ENCODE measurements at regions not wholly inside any gene's neighbourhood (a gene's known extent, or its start where the extent isn't known, plus 50 kb on each side); places are given as distances from the start of the nearest gene placed in this dataset.

- H3K27ac ChIP-seq (ENCODE audit: low read depth, low read length): no peak overlapping the region
- TF ChIP-seq CTCF (IDR thresholded peaks at IDR 0.05; ENCODE audit: insufficient read depth, low read depth, low read length) (no peak), EZH2 (IDR thresholded peaks at IDR 0.05; ENCODE audit: insufficient read depth, low read length) (no peak)
- no peaks in the 10 kb centered on the region for H4K20me1 ChIP-seq (ENCODE audit: insufficient read depth, low read length)
- no peak for FAIRE-seq
- no peaks in the 10 kb centered on the region for H3K79me2 ChIP-seq (ENCODE audit: insufficient read depth, low read length)
- H3K9ac ChIP-seq (ENCODE audit: low read length): no peak overlapping the region
- DNase-seq (ENCODE audit: low read depth): no peak
- H3K9me3 ChIP-seq (ENCODE audit: insufficient read depth, low read depth, low read length): no peaks in the 10 kb centered on the region
- no peaks in the 10 kb centered on the region for H3K27me3 ChIP-seq (ENCODE audit: insufficient read depth, low read length)
- no peak overlapping the region for H3K4me3 ChIP-seq (ENCODE audit: insufficient read depth, low read depth, low read length)
- no peaks in the 10 kb centered on the region for H3K36me3 ChIP-seq (ENCODE audit: insufficient read depth, low read length)
- no peak overlapping the region for H3K4me2 ChIP-seq (ENCODE audit: low read length)
- Mint-ChIP-seq H3K4me3 (ENCODE audit: unreplicated experiment) (no peak overlapping the region), H3K4me1 (ENCODE audit: low read depth, unreplicated experiment) (no peaks in the 10 kb centered on the region), H3K36me3 (ENCODE audit: low read depth, unreplicated experiment) (no peaks in the 10 kb centered on the region), H3K27me3 (ENCODE audit: low read depth, unreplicated experiment) (no peaks in the 10 kb centered on the region), H3K9me3 (ENCODE audit: unreplicated experiment) (peaks cover 27% of the 10 kb centered on the region), H3K27ac (ENCODE audit: unreplicated experiment) (no peak overlapping the region)
- no peaks in the 10 kb centered on the region for H3K4me1 ChIP-seq (ENCODE audit: insufficient read depth, low read length)
- H2AFZ ChIP-seq (ENCODE audit: low read depth, low read length): no peak overlapping the region
Observed at GRCh38 chr2:144984038-144984437, 464.1 kb upstream of the ZEB2 start.

- Histone ChIP-seq H3K27ac (ENCODE audit: low read depth, low read length) (no peak overlapping the region), H3K9me3 (ENCODE audit: insufficient read depth, low read depth, low read length) (no peaks in the 10 kb centered on the region), H4K20me1 (ENCODE audit: insufficient read depth, low read length) (no peaks in the 10 kb centered on the region), H3K79me2 (ENCODE audit: insufficient read depth, low read length) (no peaks in the 10 kb centered on the region), H3K4me2 (ENCODE audit: low read length) (no peak overlapping the region), H3K9ac (ENCODE audit: low read length) (no peak overlapping the region), H3K27me3 (ENCODE audit: insufficient read depth, low read length) (no peaks in the 10 kb centered on the region), H3K4me3 (ENCODE audit: insufficient read depth, low read depth, low read length) (no peak overlapping the region), H2AFZ (ENCODE audit: low read depth, low read length) (no peak overlapping the region), H3K36me3 (ENCODE audit: insufficient read depth, low read length) (no peaks in the 10 kb centered on the region), H3K4me1 (ENCODE audit: insufficient read depth, low read length) (no peaks in the 10 kb centered on the region)
- FAIRE-seq: no peak
- no peak for DNase-seq (ENCODE audit: low read depth)
- H3K9me3 Mint-ChIP-seq (ENCODE audit: unreplicated experiment): peaks cover 27% of the 10 kb centered on the region
- no peak overlapping the region for H3K27ac Mint-ChIP-seq (ENCODE audit: unreplicated experiment)
- no peaks in the 10 kb centered on the region for H3K4me1 Mint-ChIP-seq (ENCODE audit: low read depth, unreplicated experiment)
- no peak overlapping the region for H3K4me3 Mint-ChIP-seq (ENCODE audit: unreplicated experiment)
- H3K27me3 Mint-ChIP-seq (ENCODE audit: low read depth, unreplicated experiment): no peaks in the 10 kb centered on the region
- no peaks in the 10 kb centered on the region for H3K36me3 Mint-ChIP-seq (ENCODE audit: low read depth, unreplicated experiment)
- TF ChIP-seq EZH2 (IDR thresholded peaks at IDR 0.05; ENCODE audit: insufficient read depth, low read length) (no peak), CTCF (IDR thresholded peaks at IDR 0.05; ENCODE audit: insufficient read depth, low read depth, low read length) (no peak)
Observed at GRCh38 chr2:144983107-144983506, 463.2 kb upstream of the ZEB2 start.

- Histone ChIP-seq H3K27ac (ENCODE audit: low read depth, low read length) (no peak overlapping the region), H3K4me3 (ENCODE audit: insufficient read depth, low read depth, low read length) (no peak overlapping the region), H3K27me3 (ENCODE audit: insufficient read depth, low read length) (no peaks in the 10 kb centered on the region), H4K20me1 (ENCODE audit: insufficient read depth, low read length) (no peaks in the 10 kb centered on the region), H3K79me2 (ENCODE audit: insufficient read depth, low read length) (no peaks in the 10 kb centered on the region), H3K9ac (ENCODE audit: low read length) (no peak overlapping the region), H3K4me1 (ENCODE audit: insufficient read depth, low read length) (no peaks in the 10 kb centered on the region), H3K9me3 (ENCODE audit: insufficient read depth, low read depth, low read length) (no peaks in the 10 kb centered on the region), H2AFZ (ENCODE audit: low read depth, low read length) (no peak overlapping the region), H3K36me3 (ENCODE audit: insufficient read depth, low read length) (no peaks in the 10 kb centered on the region), H3K4me2 (ENCODE audit: low read length) (no peak overlapping the region)
- Mint-ChIP-seq H3K9me3 (ENCODE audit: unreplicated experiment) (peaks cover 25% of the 10 kb centered on the region), H3K27me3 (ENCODE audit: low read depth, unreplicated experiment) (no peaks in the 10 kb centered on the region), H3K4me1 (ENCODE audit: low read depth, unreplicated experiment) (no peaks in the 10 kb centered on the region), H3K4me3 (ENCODE audit: unreplicated experiment) (no peak overlapping the region), H3K27ac (ENCODE audit: unreplicated experiment) (no peak overlapping the region), H3K36me3 (ENCODE audit: low read depth, unreplicated experiment) (no peaks in the 10 kb centered on the region)
- no peak for DNase-seq (ENCODE audit: low read depth)
- no peak for TF ChIP-seq CTCF (IDR thresholded peaks at IDR 0.05; ENCODE audit: insufficient read depth, low read depth, low read length)
- TF ChIP-seq EZH2 (IDR thresholded peaks at IDR 0.05; ENCODE audit: insufficient read depth, low read length): no peak
- no peak for FAIRE-seq
Observed at GRCh38 chr2:144982481-144982880, 462.6 kb upstream of the ZEB2 start.

Data from astrocyte (in vitro differentiated cells and primary cell).